Smooth muscle cell of the brain vasculature (primary cell): ENCODE measurements at regions not wholly inside any gene's neighbourhood (a gene's known extent, or its start where the extent isn't known, plus 50 kb on each side); places are given as distances from the start of the nearest gene placed in this dataset.
"Not testable (repeated sequence)": the region's sequence is repeated elsewhere in the genome, so short reads cannot be mapped to it uniquely, and the experiment has no call there.

Source experiments
- DNase-seq: peaks from one replicate; pipeline ENCODE4 v3.0.0-alpha.2; 2012; ENCODE audit warnings: low read depth, low spot score

- not testable (repeated sequence) for DNase-seq
Measured at GRCh38 chr4:142897518-142897917, 51.4 kb upstream of the INPP4B start.

DNA sequence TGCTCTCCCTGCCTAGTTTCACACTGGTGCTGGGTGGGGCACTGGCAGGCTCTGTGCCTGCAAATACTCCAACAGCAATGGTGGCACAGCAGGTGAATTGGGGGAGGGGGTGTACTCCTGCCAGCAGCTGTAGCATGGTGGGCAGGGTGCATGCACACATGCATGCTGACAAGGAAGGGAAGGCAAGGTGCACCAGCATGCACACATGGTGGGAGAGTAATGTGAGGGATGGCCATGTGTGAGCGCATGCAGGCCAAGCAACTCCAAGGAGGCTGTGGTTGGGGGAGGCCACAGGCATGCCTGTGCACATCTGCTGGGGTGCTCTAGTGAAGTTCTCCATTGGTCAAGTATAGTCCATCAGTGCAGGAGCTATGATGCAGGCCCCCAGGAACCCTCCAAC is 54.5 kb upstream of the INPP4B start:
- no peak for DNase-seq

DNA sequence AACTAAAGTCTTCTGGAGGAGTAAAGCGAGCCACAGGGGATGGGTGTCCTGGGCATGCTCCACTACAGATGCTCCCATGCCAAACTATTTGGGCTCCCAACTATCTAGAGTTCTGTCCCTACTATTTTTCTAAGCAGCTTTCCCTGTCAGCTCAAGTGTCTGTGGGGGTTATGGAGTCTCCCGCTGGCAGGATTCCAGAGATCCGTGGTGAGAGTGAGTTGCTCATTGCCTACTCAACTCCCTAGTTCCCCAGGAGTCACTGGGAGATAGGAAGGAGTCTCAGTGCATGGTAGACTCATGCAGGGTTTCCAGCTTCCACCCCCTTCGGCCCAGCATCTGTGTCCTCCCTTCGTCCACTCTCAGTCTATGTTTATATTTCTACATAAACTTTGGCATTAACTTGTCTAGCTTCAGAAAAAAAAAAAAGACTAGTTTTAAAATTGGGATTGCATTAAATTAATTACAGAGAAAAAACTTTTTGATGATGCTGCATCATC is 55.1 kb upstream of the INPP4B start:
- peak; percentile 7 for DNase-seq

- not testable (repeated sequence) for DNase-seq
Measured at GRCh38 chr4:142903617-142904016, 57.5 kb upstream of the INPP4B start.

DNA sequence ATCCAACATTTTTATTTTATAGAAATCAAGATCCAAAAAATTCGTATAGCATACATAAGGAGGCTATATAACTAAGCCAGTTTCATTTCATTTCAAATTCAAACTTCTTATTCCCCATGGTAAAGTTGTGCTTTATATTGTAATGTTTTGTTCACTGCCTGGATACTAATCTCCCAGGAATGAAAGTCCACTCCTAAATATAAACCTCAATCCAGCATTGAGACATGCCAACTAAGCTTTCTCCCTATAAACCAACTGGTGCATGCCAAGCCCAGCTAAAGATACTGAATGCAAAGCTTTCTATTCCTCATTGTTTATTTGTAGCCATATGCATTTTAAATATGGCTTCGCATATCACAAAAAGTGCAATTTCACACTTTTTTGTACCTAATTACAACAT is 63.8 kb upstream of the INPP4B start:
- no peak for DNase-seq

DNA sequence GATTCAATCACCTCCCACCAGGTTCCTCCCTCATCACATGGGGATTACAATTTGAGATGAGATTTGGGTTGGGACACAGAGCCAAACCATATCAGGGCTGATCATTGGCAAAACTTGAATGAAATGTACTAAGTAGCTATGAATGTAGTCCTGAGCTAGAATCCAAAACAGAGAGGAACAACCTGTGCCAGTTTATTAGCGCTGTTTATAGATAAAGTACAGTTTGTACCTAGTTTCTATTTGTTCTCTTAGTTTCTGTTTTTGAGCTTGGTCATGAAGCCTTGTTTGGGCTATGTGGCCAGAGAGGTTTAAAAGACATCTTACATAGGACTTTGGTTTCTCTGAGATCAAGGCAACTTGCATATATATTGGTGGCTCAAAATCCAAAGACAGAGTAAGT is 66.9 kb upstream of the INPP4B start:
- no peak for DNase-seq

- no peak for DNase-seq
Measured at GRCh38 chr4:142913461-142914030, 67.4 kb upstream of the INPP4B start.

- no peak for DNase-seq
Measured at GRCh38 chr4:142917678-142918077, 71.6 kb upstream of the INPP4B start.

DNA sequence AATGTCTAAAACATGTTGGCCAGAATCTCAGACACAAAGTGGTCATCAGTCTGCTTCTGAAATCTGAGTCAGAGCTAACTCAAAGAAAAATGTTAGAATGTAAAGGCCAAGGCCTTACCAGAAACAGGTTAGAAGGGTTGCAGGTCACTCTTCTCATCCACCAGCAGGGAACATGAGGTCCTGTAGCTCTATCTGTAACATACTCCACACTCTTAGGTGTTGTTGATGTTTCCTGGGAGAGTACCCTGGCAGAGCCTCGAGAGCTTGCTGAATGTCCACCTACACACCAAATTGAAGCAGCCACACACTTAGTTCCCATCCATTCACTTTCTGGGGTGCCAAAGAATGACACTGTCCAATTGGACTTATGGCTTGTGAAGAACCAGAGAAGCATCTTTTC is 76.6 kb upstream of the INPP4B start:
- DNase-seq = no peak

DNA sequence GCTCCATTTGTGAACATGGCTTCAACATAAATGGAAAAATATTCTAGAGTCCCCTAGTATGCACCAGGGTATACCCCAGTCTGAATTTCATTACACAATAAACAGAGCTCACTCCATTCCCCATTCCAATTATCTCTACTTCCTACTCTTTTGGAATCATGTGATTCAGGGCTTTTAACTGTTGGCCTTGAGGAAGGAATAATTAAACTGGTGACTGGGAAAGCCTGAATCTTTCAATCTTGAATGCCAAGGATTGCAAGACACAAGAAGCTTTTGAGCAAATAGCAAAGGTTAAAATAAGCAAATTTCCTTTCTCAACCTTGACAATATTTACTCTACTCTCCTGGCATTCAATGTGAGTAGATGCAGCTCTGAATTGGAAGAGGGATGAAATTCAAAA is 77.5 kb upstream of the INPP4B start:
- DNase-seq = no peak

DNA sequence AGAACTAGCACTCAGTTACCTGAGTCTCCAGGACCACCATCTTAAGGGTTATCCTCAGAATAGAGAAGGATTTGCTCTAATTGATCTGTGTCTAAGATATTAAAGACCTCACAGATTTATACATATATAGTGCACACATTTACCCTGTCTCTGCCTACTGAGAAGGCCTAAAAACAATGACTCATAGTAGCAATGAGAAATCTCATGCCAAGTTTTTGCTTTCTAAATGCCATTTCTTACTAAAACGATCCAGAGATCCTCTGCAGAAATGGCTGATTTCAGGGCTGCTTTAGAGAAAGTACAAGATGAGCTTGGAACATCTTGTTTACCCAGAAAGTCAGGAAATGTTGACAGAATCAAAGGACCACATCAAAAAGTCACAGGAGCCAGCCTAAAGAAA is 79.1 kb upstream of the INPP4B start:
- no peak for DNase-seq

- DNase-seq = no peak
Measured at GRCh38 chr4:142927721-142928120, 81.6 kb upstream of the INPP4B start.

DNA sequence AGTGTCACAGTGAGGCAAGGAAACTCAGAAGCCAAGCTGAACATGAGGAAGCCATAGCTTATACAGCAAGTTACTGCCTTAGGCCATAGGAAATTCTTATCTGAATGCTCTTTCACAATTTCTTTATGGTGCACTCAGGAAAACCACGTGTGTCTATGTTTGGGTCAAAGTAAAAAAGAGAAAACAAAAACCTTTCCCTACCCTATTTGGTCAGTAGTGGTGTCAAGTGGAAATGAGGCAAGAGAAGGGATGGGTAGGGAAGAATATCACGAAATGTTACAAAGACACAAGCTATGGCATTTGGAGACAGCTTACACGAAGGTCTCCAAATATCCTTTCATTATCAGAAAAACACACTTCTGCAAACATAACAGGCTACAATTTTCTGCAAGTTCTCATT is 83.4 kb upstream of the INPP4B start:
- DNase-seq = no peak

DNA sequence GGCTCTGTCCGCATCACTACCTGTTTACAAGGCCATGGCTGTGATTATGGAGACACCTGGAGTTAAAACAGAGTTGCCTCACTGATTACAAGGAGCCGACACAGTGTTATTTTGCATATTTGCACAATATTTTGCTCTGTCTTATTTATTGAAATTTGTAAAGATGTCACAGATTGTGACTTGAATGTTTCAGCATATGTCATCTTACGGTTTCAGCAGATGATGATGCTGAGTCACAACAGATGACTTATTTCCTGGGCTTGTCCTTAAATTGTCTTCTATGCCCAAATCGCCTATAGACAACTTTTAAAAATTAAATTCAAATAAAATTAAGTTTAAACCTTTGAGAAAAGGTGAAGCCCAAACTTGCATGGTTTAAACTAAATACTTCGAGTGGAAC is 87.1 kb upstream of the INPP4B start:
- no peak for DNase-seq

GRCh38 chr4:142940425-142941330 is 94.6 kb upstream of the INPP4B start:
- no peak for DNase-seq

- no peak for DNase-seq
Measured at GRCh38 chr4:142944565-142944964, 98.5 kb upstream of the INPP4B start.

DNA sequence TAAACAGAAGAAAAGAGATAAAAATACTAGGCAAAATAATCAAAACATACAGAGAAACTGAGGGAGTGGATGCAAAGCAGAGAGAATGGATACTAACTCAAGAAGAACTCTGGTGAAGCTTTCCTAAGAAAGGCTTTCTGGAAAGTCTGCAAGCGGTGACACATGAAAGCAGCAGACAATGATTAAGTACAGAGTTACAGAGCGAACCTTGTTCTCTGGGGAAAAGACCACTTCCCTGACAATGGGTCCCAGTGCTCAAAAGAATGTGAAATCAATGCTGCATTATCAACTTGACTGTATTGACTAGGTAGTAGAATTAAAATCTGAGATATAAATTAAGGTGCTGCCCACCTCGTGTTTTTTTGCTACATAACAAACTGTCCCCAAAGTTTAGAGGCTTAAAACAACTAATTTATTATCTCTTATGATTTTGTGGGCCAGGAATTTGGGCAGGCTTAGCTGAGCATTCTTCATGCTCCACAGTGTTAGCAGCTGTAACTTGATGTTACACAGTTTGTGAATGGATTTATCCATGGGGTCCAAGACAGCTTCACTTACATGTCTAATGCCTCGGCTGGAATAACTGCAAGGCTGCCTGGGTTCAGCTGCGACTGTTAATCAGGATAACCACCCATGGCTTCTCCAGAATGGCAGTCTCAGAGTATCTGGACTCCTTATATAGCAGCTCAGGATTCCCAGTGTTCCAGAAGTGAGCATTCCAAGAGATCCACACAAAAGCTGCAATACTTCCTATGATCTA is 106.9 kb upstream of the INPP4B start:
- no peak for DNase-seq

GRCh38 chr4:142954415-142954814 is 108.3 kb upstream of the INPP4B start:
- DNase-seq = no peak

GRCh38 chr4:142955501-142955900 is 109.4 kb upstream of the INPP4B start:
- no peak for DNase-seq

DNA sequence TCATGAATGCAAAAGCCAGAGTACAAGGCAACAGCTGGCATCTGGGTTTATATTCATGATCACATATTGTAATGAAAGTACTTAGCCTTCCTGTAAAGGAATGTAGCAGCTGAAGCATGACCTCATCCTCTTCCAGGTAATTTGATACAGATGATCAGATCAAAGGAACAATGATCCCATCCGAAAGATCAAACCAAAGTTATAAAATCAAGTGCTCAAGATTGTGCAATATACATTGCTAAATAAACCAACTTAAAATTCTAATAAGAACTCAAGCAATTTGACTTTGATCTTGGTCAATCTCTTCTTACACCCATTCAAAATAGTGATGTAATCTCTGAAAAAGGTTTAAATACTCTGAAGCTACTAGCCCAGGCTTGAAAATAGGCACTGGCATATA is 113.1 kb upstream of the INPP4B start:
- no peak for DNase-seq

GRCh38 chr4:142960126-142960525 is 114.0 kb upstream of the INPP4B start:
- DNase-seq = no peak

DNA sequence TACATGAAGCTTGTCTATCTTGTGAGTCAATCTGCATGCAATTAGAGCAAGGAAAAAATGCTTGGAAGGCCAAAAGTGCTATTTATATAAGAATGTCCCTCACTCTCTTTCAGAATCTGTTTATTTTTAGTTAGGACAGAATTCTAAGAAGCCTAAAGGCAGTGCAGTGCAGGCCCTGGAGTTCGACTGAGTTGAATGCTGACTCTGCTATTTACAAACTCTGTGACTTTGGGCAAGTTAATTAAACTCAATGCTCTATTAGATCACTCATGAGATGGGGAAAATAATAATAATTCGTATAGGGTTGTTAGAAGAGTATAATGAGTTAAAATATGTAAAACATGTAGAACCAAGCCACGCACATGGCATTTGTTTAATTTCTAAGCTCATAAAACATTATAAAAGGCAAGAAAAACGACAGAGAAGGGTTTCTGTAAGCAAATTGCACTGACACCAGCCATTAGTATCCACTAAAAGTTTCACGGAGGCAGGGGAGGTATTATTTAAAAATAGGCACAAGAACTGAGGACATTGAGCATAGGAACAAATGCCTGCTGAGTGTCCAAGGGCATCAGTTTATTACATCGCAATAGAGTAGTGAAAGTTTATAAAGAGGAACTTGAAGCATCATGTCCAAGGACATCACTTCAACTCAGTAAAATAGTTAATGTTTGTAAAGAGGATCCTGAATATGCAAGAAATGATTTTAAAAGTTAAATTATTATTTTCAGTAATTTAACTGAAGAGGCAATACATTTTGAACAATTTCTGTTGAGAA is 115.0 kb upstream of the INPP4B start:
- DNase-seq = no peak
